ENCODE measurements at regions not wholly inside any gene's neighbourhood (a gene's known extent, or its start where the extent isn't known, plus 50 kb on each side); places are given as distances from the start of the nearest gene placed in this dataset.

- no peak overlapping the region for H3K9ac ChIP-seq (ENCODE audit: low read length)
- no peaks in the 10 kb centered on the region for H3K9me3 ChIP-seq (ENCODE audit: control extremely low read depth in 1 of 3, control insufficient read depth in 2 of 3, insufficient read depth in 1 of 3, low read length in 2 of 3)
- TF ChIP-seq EZH2 (IDR thresholded peaks at IDR 0.05; ENCODE audit: borderline replicate concordance, insufficient read depth, low read depth, low read length, poor library complexity, severe bottlenecking) (no peak), CTCF (IDR thresholded peaks at IDR 0.05) (no peak)
- H3K4me1 Mint-ChIP-seq = peaks cover 5% of the 10 kb centered on the region
- ChIA-PET POLR2A (no interaction called here), CTCF (interaction anchor here (1.8 kb wide), 1 partner anchor 740 kb away, joined by 8 read pairs; no protein-coding TSS in a partner anchor)
- H3K4me3 Mint-ChIP-seq = no peak overlapping the region
- ATAC-seq (ENCODE audit: low read depth) = no peak
- intact Hi-C loops (cut with micrococcal nuclease) = loop anchor here (10.0 kb wide), 1 partner anchor 602 kb away; the partner anchor contains the start of gene PRDM1
- H2AFZ ChIP-seq (ENCODE audit: insufficient read depth, low read depth, low read length, poor library complexity, severe bottlenecking) = no peak overlapping the region
- peaks cover 11% of the 10 kb centered on the region for H3K27me3 Mint-ChIP-seq
- no peaks in the 10 kb centered on the region for H3K9me3 Mint-ChIP-seq (ENCODE audit: insufficient read depth)
- H3K79me2 ChIP-seq (ENCODE audit: control insufficient read depth, insufficient read depth, low read length) = no peaks in the 10 kb centered on the region
- no peaks in the 10 kb centered on the region for H3K4me1 ChIP-seq (ENCODE audit: control insufficient read depth in 2 of 2, insufficient read depth in 2 of 2, low read length in 2 of 2)
- no peak overlapping the region for H3K4me2 ChIP-seq (replicated peaks; ENCODE audit: low read depth, low read length, poor library complexity, severe bottlenecking)
- H3K4me3 ChIP-seq (ENCODE audit: control extremely low read depth in 1 of 5, extremely low read depth in 1 of 5, insufficient read depth in 1 of 5, low read depth in 2 of 5, low read length in 4 of 5) = no peak overlapping the region
- DNase-seq = no peak
- no peak overlapping the region for H3K27ac Mint-ChIP-seq
- no peaks in the 10 kb centered on the region for H3K36me3 ChIP-seq (replicated peaks in 1 of 2; ENCODE audit: control extremely low read depth in 1 of 2, control insufficient read depth in 1 of 2, extremely low read depth in 1 of 2, insufficient read depth in 2 of 2, low read length in 1 of 2)
- no peaks in the 10 kb centered on the region for H3K27me3 ChIP-seq (replicated peaks in 1 of 4; ENCODE audit: control extremely low read depth in 1 of 4, control insufficient read depth in 3 of 4, insufficient read depth in 4 of 4, low read length in 3 of 4)
- no peak overlapping the region for H3K27ac ChIP-seq (ENCODE audit: low read length in 2 of 2)
- WGBS (ENCODE audit: insufficient coverage) = no CpG with 5 or more reads among the region's 3 CpGs
- no peaks in the 10 kb centered on the region for H4K20me1 ChIP-seq (ENCODE audit: control insufficient read depth, insufficient read depth, low read length, poor library complexity, severe bottlenecking)
These were observed 80.0 kb upstream of the PREP start for GRCh38 chr6:105482921-105483320.

- H3K4me1 ChIP-seq (ENCODE audit: control insufficient read depth in 2 of 2, insufficient read depth in 2 of 2, low read length in 2 of 2) = no peaks in the 10 kb centered on the region
- H3K9me3 Mint-ChIP-seq (ENCODE audit: insufficient read depth) = no peaks in the 10 kb centered on the region
- DNase-seq = no peak
- no peak for ATAC-seq (ENCODE audit: low read depth)
- H3K9ac ChIP-seq (ENCODE audit: low read length) = no peak overlapping the region
- intact Hi-C loops (cut with micrococcal nuclease) = loop anchor here (10.0 kb wide), 1 partner anchor 602 kb away; the partner anchor contains the start of gene PRDM1
- peak overlapping the region; percentile 18 for H2AFZ ChIP-seq (ENCODE audit: insufficient read depth, low read depth, low read length, poor library complexity, severe bottlenecking)
- no peak overlapping the region for H3K27ac ChIP-seq (ENCODE audit: low read length in 2 of 2)
- no peak overlapping the region for H3K4me3 Mint-ChIP-seq
- H3K27me3 Mint-ChIP-seq = peaks cover 11% of the 10 kb centered on the region
- H3K27me3 ChIP-seq (replicated peaks in 1 of 4; ENCODE audit: control extremely low read depth in 1 of 4, control insufficient read depth in 3 of 4, insufficient read depth in 4 of 4, low read length in 3 of 4) = no peaks in the 10 kb centered on the region
- ChIA-PET POLR2A (no interaction called here), CTCF (interaction anchor here (1.8 kb wide), 1 partner anchor 741 kb away, joined by 8 read pairs; no protein-coding TSS in a partner anchor)
- no peaks in the 10 kb centered on the region for H3K79me2 ChIP-seq (ENCODE audit: control insufficient read depth, insufficient read depth, low read length)
- no CpG with 5 or more reads among the region's 2 CpGs for WGBS (ENCODE audit: insufficient coverage)
- no peaks in the 10 kb centered on the region for H4K20me1 ChIP-seq (ENCODE audit: control insufficient read depth, insufficient read depth, low read length, poor library complexity, severe bottlenecking)
- no peak overlapping the region for H3K27ac Mint-ChIP-seq
- H3K4me2 ChIP-seq (replicated peaks; ENCODE audit: low read depth, low read length, poor library complexity, severe bottlenecking) = no peak overlapping the region
- no peaks in the 10 kb centered on the region for H3K9me3 ChIP-seq (ENCODE audit: control extremely low read depth in 1 of 3, control insufficient read depth in 2 of 3, insufficient read depth in 1 of 3, low read length in 2 of 3)
- TF ChIP-seq CTCF (IDR thresholded peaks at IDR 0.05) (no peak), EZH2 (IDR thresholded peaks at IDR 0.05; ENCODE audit: borderline replicate concordance, insufficient read depth, low read depth, low read length, poor library complexity, severe bottlenecking) (no peak)
- H3K4me1 Mint-ChIP-seq = peaks cover 5% of the 10 kb centered on the region
- H3K36me3 ChIP-seq (replicated peaks in 1 of 2; ENCODE audit: control extremely low read depth in 1 of 2, control insufficient read depth in 1 of 2, extremely low read depth in 1 of 2, insufficient read depth in 2 of 2, low read length in 1 of 2) = no peaks in the 10 kb centered on the region
- H3K4me3 ChIP-seq (ENCODE audit: control extremely low read depth in 1 of 5, extremely low read depth in 1 of 5, insufficient read depth in 1 of 5, low read depth in 2 of 5, low read length in 4 of 5) = no peak overlapping the region
These were observed 79.5 kb upstream of the PREP start for GRCh38 chr6:105482227-105482844.
